ENCODE measurements at regions not wholly inside any gene's neighbourhood (a gene's known extent, or its start where the extent isn't known, plus 50 kb on each side); places are given as distances from the start of the nearest gene placed in this dataset.

GRCh38 chr17:71071041-71071440 is 901.7 kb downstream of the KCNJ2 start:
- TF ChIP-seq CTCF (IDR thresholded peaks at IDR 0.05; ENCODE audit: control extremely low read depth in 1 of 3, insufficient read depth in 1 of 3, low read depth in 1 of 3, low read length in 3 of 3) (no peak), RXRA (IDR thresholded peaks at IDR 0.05; ENCODE audit: insufficient read depth, low read depth, low read length) (no peak), USF2 (IDR thresholded peaks at IDR 0.05; ENCODE audit: low read length) (no peak), ZNF274 (IDR thresholded peaks at IDR 0.05; ENCODE audit: borderline replicate concordance, extremely low read depth, low read length) (no peak)
